Mesothelial cell of epicardium (in vitro differentiated cells): ENCODE measurements at regions not wholly inside any gene's neighbourhood (a gene's known extent, or its start where the extent isn't known, plus 50 kb on each side); places are given as distances from the start of the nearest gene placed in this dataset.

Experiments used
- DNase-seq, 2 experiments: peaks; one replicate each; pipeline ENCODE4 v3.0.0; 2021; ENCODE audit warnings: low spot score in 2 of 2; ENCODE audit not compliant: unreplicated experiment in 2 of 2
- H3K27ac Mint-ChIP-seq: 2 replicates; pipeline ENCODE4 v1.8.0; 2021; ENCODE audit warnings: mixed read lengths
- H3K27me3 Mint-ChIP-seq: 2 replicates; pipeline ENCODE4 v1.8.0; 2021; ENCODE audit warnings: low read depth, mixed read lengths
- H3K36me3 Mint-ChIP-seq: 2 replicates; pipeline ENCODE4 v1.8.0; 2021; ENCODE audit warnings: mixed read lengths
- H3K4me1 Mint-ChIP-seq: 2 replicates; pipeline ENCODE4 v1.8.0; 2021; ENCODE audit warnings: mixed read lengths
- H3K4me3 Mint-ChIP-seq: 2 replicates; pipeline ENCODE4 v1.8.0; 2021; ENCODE audit warnings: mild to moderate bottlenecking, moderate library complexity, mixed read lengths
- H3K9me3 Mint-ChIP-seq: 2 replicates; pipeline ENCODE4 v1.8.0; 2021; ENCODE audit warnings: mixed read lengths
- TF ChIP-seq, protein P1 (sequence below): fragments of 200-600 bp; sonication (generic); IDR thresholded peaks from one replicate; pipeline ENCODE4 v1.5.0; 2021; ENCODE audit warnings: antibody characterized with exemption; ENCODE audit not compliant: unreplicated experiment

DNA sequence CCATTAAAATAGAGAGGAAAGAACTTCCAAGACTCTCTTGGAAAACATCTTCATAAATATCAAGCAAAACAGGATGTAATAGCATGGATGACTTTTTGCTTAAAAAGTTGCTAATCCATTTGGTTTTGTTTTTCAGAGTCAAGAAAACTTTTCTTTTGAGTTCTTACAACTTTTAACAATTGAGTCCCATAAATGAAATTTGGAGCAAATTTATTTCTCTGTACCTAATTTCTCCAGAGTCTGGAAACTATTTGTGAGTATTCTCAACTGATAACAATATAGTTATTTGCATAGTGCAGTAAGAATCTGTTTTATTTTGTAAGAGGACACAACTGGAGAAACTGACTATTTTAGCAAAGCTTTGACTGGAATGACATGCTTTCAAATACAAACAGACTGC is 606.3 kb upstream of the IGFBP3 start:
- TF ChIP-seq, protein P1, sequence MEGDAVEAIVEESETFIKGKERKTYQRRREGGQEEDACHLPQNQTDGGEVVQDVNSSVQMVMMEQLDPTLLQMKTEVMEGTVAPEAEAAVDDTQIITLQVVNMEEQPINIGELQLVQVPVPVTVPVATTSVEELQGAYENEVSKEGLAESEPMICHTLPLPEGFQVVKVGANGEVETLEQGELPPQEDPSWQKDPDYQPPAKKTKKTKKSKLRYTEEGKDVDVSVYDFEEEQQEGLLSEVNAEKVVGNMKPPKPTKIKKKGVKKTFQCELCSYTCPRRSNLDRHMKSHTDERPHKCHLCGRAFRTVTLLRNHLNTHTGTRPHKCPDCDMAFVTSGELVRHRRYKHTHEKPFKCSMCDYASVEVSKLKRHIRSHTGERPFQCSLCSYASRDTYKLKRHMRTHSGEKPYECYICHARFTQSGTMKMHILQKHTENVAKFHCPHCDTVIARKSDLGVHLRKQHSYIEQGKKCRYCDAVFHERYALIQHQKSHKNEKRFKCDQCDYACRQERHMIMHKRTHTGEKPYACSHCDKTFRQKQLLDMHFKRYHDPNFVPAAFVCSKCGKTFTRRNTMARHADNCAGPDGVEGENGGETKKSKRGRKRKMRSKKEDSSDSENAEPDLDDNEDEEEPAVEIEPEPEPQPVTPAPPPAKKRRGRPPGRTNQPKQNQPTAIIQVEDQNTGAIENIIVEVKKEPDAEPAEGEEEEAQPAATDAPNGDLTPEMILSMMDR: no peak
- H3K9me3 Mint-ChIP-seq: peaks cover 41% of the 10 kb centered on the region
- peaks cover 37% of the 10 kb centered on the region for H3K36me3 Mint-ChIP-seq

DNA sequence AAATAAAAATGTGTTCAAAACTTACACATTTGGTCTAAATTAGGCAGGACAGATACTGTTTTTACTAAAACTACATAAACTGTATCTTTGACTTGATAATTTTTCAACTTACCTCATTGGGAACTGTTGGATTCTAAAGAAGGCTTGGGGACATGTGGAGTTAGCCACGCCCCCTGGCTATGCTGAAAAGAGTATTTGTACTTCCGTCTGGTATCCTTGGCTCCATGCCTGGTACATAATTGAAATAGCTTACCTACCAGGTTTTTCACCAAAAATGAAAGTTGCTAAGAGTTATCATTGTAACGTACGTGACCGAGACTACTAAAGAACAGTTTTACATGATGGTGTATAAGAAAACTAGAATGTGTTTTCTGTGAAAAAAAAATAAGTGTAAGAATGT is 604.8 kb upstream of the IGFBP3 start:
- Mint-ChIP-seq H3K27me3 (no peaks in the 10 kb centered on the region), H3K4me1 (peaks cover 2% of the 10 kb centered on the region), H3K36me3 (peaks cover 25% of the 10 kb centered on the region), H3K27ac (no peak overlapping the region), H3K4me3 (no peak overlapping the region), H3K9me3 (peaks cover 31% of the 10 kb centered on the region)
- DNase-seq: no peak
- TF ChIP-seq, protein P1: no peak

More for the DNA sequence above, 606.3 kb upstream of the IGFBP3 start:
- no peak overlapping the region for H3K27ac Mint-ChIP-seq
- DNase-seq: no peak
- H3K27me3 Mint-ChIP-seq: no peaks in the 10 kb centered on the region
- no peak overlapping the region for H3K4me3 Mint-ChIP-seq
- H3K4me1 Mint-ChIP-seq: peaks cover 2% of the 10 kb centered on the region

DNA sequence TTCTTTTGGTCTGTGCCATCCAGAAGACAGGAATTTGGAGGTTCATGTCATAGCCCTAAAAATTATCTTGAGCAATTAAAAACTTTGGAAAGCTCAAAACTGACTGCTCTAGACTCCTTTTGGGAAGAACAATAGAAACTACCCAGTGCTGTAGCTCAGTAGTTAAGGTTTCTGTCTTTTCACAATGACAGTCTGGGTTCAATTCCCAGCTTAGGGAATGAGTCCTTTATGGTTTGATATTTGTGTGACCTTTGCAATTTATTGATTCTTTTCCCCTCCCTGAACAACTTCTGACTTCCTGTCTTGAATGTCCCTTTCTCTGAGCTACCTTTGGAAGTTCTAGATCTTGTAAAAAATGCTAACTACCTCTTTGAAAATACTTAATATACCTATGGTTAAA is 603.3 kb upstream of the IGFBP3 start:
- Mint-ChIP-seq H3K36me3 (peaks cover 15% of the 10 kb centered on the region), H3K27ac (no peak overlapping the region), H3K4me1 (peaks cover 2% of the 10 kb centered on the region), H3K27me3 (no peaks in the 10 kb centered on the region), H3K9me3 (peaks cover 24% of the 10 kb centered on the region), H3K4me3 (no peak overlapping the region)
- TF ChIP-seq, protein P1: no peak
- no peak for DNase-seq

DNA sequence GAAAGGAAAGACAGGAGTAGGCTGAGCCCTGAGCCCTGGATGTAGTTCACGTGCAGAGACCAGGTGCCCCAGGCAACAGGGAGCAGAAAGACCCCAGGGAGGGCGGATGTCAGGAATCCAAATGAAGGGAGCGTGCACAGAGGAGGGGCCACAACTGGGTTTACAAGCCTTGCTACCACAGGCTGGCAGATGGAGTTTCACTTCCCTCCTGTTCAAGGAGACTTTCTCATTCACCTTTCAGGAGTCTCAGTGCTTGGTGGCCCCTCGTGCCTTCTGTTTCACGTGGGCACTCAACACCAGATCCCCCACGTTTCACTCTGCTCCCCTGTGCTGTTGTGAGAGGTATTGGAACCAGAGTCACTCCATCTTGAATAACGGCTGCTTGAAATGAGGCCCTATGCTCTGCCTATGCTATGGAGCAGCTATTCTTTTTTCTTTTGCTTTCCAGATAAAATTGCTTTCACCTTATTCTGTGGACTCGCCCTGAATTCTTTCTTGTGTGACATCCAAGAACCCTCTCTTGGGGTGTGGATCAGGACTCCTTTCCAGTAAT is 601.4 kb upstream of the IGFBP3 start:
- peaks cover 12% of the 10 kb centered on the region for H3K9me3 Mint-ChIP-seq
- no peak overlapping the region for H3K4me3 Mint-ChIP-seq
- no peak overlapping the region for H3K27ac Mint-ChIP-seq
- H3K4me1 Mint-ChIP-seq: peaks cover 3% of the 10 kb centered on the region
- TF ChIP-seq, protein P1: no peak
- H3K36me3 Mint-ChIP-seq: peaks cover 7% of the 10 kb centered on the region
- H3K27me3 Mint-ChIP-seq: no peaks in the 10 kb centered on the region
- DNase-seq: no peak

DNA sequence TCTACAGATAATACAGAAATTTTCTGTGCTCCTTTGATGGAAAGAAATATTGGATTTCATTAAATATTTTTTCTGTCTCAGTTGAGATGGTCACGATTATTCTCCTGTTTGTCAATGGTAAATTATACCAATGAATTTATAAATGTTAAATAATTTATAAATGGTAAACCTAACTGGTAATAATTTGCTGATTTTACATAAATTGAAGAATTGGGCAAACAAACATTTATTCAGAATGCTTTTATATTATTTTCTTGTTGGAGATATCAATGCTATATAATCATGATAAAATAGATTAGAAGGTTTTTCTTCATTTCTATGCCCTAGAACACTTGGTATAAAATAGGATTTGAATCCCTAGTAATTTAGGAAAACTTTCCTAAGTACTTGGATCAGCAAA is 597.6 kb upstream of the IGFBP3 start:
- H3K9me3 Mint-ChIP-seq: peaks cover 7% of the 10 kb centered on the region
- no peak overlapping the region for H3K27ac Mint-ChIP-seq

More for the DNA sequence above, 597.6 kb upstream of the IGFBP3 start:
- Mint-ChIP-seq H3K36me3 (peaks cover 2% of the 10 kb centered on the region), H3K4me3 (no peak overlapping the region), H3K4me1 (peaks cover 20% of the 10 kb centered on the region), H3K27me3 (no peaks in the 10 kb centered on the region)
- no peak for DNase-seq
- TF ChIP-seq, protein P1: no peak
